Liver (tissue), 7 donors: ENCODE measurements at regions not wholly inside any gene's neighbourhood (a gene's known extent, or its start where the extent isn't known, plus 50 kb on each side); places are given as distances from the start of the nearest gene placed in this dataset.

ENCODE experiments used
- DNase-seq: peaks from one replicate; pipeline ENCODE4 v3.0.0-alpha.2; 2017; ENCODE audit warnings: low spot score
- H3K27ac ChIP-seq, 2 donors: one replicate each; pipeline ENCODE4 v1.7.0; 2013; ENCODE audit warnings: inconsistent platforms in 2 of 2, low read length in 2 of 2, control low read depth in 1 of 2, low read depth in 1 of 2, mild to moderate bottlenecking in 1 of 2
- H3K27me3 ChIP-seq, 4 donors: one replicate each; pipeline versions ENCODE4 v1.6.1 to v1.7.0; 2013; ENCODE audit warnings: low read length in 3 of 4, inconsistent platforms in 1 of 4, mild to moderate bottlenecking in 1 of 4, moderate library complexity in 1 of 4; ENCODE audit not compliant: control insufficient read depth in 4 of 4, insufficient read depth in 4 of 4
- H3K36me3 ChIP-seq, 4 donors: one replicate each; pipeline versions ENCODE4 v1.6.1 to v1.7.0; 2013; ENCODE audit warnings: low read length in 3 of 4, mild to moderate bottlenecking in 3 of 4, low read depth in 1 of 4, moderate library complexity in 1 of 4; ENCODE audit not compliant: control insufficient read depth in 4 of 4, insufficient read depth in 3 of 4
- H3K4me1 ChIP-seq, 4 donors: one replicate each; pipeline versions ENCODE4 v1.6.1 to v1.7.0; 2013; ENCODE audit warnings: low read length in 3 of 4, mild to moderate bottlenecking in 3 of 4, moderate library complexity in 1 of 4; ENCODE audit not compliant: control insufficient read depth in 4 of 4, insufficient read depth in 4 of 4
- H3K4me3 ChIP-seq, 3 donors: one replicate each; pipeline versions ENCODE4 v1.6.1 to v1.7.0; 2013; ENCODE audit warnings: low read length in 3 of 3, control low read depth in 1 of 3, low read depth in 1 of 3, mild to moderate bottlenecking in 1 of 3
- H3K9ac ChIP-seq, 2 donors: one replicate each; pipeline ENCODE4 v1.7.0; 2013; ENCODE audit warnings: low read length in 2 of 2, mild to moderate bottlenecking in 2 of 2, moderate library complexity in 2 of 2, control low read depth in 1 of 2, low read depth in 1 of 2
- H3K9me3 ChIP-seq, 4 donors: one replicate each; pipeline versions ENCODE4 v1.6.1 to v1.7.0; 2013; ENCODE audit warnings: low read length in 3 of 4; ENCODE audit not compliant: control insufficient read depth in 4 of 4
- EGR1 ChIP-seq, 2 donors: IDR thresholded peaks; 2 replicates each; pipeline ENCODE4 v1.6.1; 2016 to 2018; ENCODE audit warnings: antibody characterized with exemption in 2 of 2, low read depth in 2 of 2
- FOXA1 ChIP-seq: IDR thresholded peaks from 2 replicates; pipeline ENCODE4 v1.6.1; 2016; ENCODE audit warnings: antibody characterized with exemption
- FOXA2 ChIP-seq: IDR thresholded peaks from 2 replicates; pipeline ENCODE4 v1.6.1; 2016; ENCODE audit warnings: antibody characterized with exemption
- HNF4A ChIP-seq, 2 donors: conservative IDR thresholded peaks; 2 replicates each; pipeline ENCODE4 v1.6.1; 2016; ENCODE audit warnings: antibody characterized with exemption in 2 of 2, mild to moderate bottlenecking in 2 of 2
- JUND ChIP-seq, 2 donors: IDR thresholded peaks; 2 replicates each; pipeline ENCODE4 v1.6.1; 2016; ENCODE audit warnings: antibody characterized with exemption in 2 of 2
- MAX ChIP-seq: IDR thresholded peaks from 2 replicates; pipeline ENCODE4 v1.6.1; 2016; ENCODE audit warnings: antibody characterized with exemption
- NR2F2 ChIP-seq: IDR thresholded peaks from 2 replicates; pipeline ENCODE4 v1.6.1; 2016; ENCODE audit warnings: antibody characterized with exemption
- RAD21 ChIP-seq, 2 donors: IDR thresholded peaks; 2 replicates each; pipeline ENCODE4 v1.6.1; 2016; ENCODE audit warnings: antibody characterized with exemption in 2 of 2, mild to moderate bottlenecking in 2 of 2
- TAF1 ChIP-seq: conservative IDR thresholded peaks from 2 replicates; pipeline ENCODE4 v1.6.1; 2016; ENCODE audit warnings: antibody characterized with exemption, mild to moderate bottlenecking
- YY1 ChIP-seq: IDR thresholded peaks from 2 replicates; pipeline ENCODE4 v1.6.1; 2016; ENCODE audit warnings: antibody characterized with exemption, mild to moderate bottlenecking
- WGBS: extraction: QIAGEN DNeasy Blood & Tissue Kit; methylation state at CpG from one replicate; pipeline ENCODE4 v1.1.7; 2013; 5-methylcytosine and 5-hydroxymethylcytosine counted together
- TF ChIP-seq, protein P1 (sequence below): IDR thresholded peaks from 2 replicates; pipeline ENCODE4 v1.6.1; 2016; ENCODE audit warnings: antibody characterized with exemption
- TF ChIP-seq, protein P2 (sequence below): IDR thresholded peaks from 2 replicates; pipeline ENCODE4 v1.6.1; 2016; ENCODE audit warnings: antibody characterized with exemption, mild to moderate bottlenecking
- TF ChIP-seq, protein P3 (sequence below): IDR thresholded peaks from 2 replicates; pipeline ENCODE4 v1.6.1; 2016; ENCODE audit warnings: antibody characterized with exemption
- donor health status: healthy.
- donor health status: healthy.
- donor health status: healthy.
- donor health status: healthy.

DNA sequence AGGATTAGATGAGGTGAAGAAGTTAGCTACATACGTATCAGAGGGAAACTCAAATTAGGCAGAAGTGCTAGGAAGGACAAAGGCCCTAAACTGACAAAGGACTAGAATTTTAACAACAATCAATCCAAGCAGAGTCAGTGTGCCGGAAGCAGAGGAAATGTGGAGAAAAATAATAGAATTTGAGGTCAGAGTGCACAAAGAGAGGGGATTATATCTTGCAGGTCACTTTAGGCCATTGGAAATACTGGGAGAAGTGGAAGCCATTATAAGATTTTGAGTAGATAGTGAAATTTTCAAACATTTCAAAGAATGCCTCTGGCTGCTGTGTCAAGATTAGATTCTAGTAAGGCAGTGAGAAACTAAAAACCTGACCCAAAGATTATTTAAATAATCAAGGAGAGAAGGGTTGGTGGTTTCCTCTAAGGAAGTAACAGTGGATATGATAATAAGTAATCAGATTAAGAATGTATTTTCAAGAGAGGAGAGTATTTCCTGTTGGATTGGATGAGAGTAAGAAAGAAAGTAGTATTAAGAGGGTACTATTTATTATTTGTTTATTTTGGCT, 889.2 kb upstream of the NCAM2 start:
- TF ChIP-seq, protein P1, sequence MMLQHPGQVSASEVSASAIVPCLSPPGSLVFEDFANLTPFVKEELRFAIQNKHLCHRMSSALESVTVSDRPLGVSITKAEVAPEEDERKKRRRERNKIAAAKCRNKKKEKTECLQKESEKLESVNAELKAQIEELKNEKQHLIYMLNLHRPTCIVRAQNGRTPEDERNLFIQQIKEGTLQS = no peak
- TF ChIP-seq FOXA1 (no peak), JUND (IDR thresholded peaks at IDR 0.05) (no peak), MAX (no peak), FOXA2 (no peak)
- Histone ChIP-seq H3K36me3 (no peaks in the 10 kb centered on the region), H3K4me1 (no peaks in the 10 kb centered on the region), H3K27me3 (no peaks in the 10 kb centered on the region), H3K27ac (no peak overlapping the region), H3K9me3 (peaks cover 0 to 1% (median 0%) of the 10 kb centered on the region in 4 donors), H3K9ac (no peak overlapping the region), H3K4me3 (no peak overlapping the region)
- no peak for DNase-seq
- 62% methylated on average over 2 of the region's 2 CpGs for WGBS

DNA sequence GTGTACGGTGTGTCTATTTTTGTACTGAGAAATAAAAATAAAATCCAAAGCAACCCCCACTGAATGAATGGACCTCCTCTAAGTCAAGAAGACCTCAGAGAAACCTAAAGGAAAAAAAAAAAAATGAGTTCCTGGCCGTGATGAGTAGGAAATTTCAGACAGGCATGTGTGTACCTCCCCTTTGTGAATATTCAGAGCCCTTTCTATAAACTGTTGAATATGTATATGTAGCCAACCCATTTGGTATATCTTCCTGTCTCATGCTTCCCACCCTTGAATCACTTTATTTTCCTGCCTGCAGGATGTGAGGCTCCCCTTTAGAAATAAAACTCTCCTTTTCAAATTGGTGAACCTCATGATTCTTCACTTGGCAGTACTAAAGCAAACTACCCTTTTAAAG, 887.8 kb upstream of the NCAM2 start:
- Histone ChIP-seq H3K27me3 (no peaks in the 10 kb centered on the region), H3K9me3 (peaks cover 0 to 1% (median 0%) of the 10 kb centered on the region in 4 donors), H3K9ac (no peak overlapping the region), H3K4me3 (no peak overlapping the region), H3K4me1 (no peaks in the 10 kb centered on the region), H3K36me3 (no peaks in the 10 kb centered on the region), H3K27ac (no peak overlapping the region)
- TF ChIP-seq, protein P2, sequence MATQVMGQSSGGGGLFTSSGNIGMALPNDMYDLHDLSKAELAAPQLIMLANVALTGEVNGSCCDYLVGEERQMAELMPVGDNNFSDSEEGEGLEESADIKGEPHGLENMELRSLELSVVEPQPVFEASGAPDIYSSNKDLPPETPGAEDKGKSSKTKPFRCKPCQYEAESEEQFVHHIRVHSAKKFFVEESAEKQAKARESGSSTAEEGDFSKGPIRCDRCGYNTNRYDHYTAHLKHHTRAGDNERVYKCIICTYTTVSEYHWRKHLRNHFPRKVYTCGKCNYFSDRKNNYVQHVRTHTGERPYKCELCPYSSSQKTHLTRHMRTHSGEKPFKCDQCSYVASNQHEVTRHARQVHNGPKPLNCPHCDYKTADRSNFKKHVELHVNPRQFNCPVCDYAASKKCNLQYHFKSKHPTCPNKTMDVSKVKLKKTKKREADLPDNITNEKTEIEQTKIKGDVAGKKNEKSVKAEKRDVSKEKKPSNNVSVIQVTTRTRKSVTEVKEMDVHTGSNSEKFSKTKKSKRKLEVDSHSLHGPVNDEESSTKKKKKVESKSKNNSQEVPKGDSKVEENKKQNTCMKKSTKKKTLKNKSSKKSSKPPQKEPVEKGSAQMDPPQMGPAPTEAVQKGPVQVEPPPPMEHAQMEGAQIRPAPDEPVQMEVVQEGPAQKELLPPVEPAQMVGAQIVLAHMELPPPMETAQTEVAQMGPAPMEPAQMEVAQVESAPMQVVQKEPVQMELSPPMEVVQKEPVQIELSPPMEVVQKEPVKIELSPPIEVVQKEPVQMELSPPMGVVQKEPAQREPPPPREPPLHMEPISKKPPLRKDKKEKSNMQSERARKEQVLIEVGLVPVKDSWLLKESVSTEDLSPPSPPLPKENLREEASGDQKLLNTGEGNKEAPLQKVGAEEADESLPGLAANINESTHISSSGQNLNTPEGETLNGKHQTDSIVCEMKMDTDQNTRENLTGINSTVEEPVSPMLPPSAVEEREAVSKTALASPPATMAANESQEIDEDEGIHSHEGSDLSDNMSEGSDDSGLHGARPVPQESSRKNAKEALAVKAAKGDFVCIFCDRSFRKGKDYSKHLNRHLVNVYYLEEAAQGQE = no peak
- no peak for TF ChIP-seq EGR1 (IDR thresholded peaks at IDR 0.05; ENCODE audit: low read depth in 2 of 2)
- TF ChIP-seq, protein P1 = no peak
- no peak for TF ChIP-seq TAF1
- TF ChIP-seq RAD21 (IDR thresholded peaks at IDR 0.05) = no peak
- TF ChIP-seq, protein P3, sequence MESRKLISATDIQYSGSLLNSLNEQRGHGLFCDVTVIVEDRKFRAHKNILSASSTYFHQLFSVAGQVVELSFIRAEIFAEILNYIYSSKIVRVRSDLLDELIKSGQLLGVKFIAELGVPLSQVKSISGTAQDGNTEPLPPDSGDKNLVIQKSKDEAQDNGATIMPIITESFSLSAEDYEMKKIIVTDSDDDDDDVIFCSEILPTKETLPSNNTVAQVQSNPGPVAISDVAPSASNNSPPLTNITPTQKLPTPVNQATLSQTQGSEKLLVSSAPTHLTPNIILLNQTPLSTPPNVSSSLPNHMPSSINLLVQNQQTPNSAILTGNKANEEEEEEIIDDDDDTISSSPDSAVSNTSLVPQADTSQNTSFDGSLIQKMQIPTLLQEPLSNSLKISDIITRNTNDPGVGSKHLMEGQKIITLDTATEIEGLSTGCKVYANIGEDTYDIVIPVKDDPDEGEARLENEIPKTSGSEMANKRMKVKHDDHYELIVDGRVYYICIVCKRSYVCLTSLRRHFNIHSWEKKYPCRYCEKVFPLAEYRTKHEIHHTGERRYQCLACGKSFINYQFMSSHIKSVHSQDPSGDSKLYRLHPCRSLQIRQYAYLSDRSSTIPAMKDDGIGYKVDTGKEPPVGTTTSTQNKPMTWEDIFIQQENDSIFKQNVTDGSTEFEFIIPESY = no peak
- no peak for TF ChIP-seq NR2F2
- no peak for TF ChIP-seq HNF4A (conservative IDR thresholded peaks at IDR 0.05)
- TF ChIP-seq FOXA1 = no peak
- no peak for TF ChIP-seq YY1
- no peak for DNase-seq
- WGBS = 59% methylated on average over 2 of the region's 2 CpGs
